ENCODE measurements at regions not wholly inside any gene's neighbourhood (a gene's known extent, or its start where the extent isn't known, plus 50 kb on each side); places are given as distances from the start of the nearest gene placed in this dataset.
"Not testable (repeated sequence)": the region's sequence is repeated elsewhere in the genome, so short reads cannot be mapped to it uniquely, and the experiment has no call there.

- not testable (repeated sequence) for H3K14ac ChIP-seq (ENCODE audit: low read length); H2AFZ ChIP-seq (ENCODE audit: low read length); H3K27ac ChIP-seq (replicated peaks; ENCODE audit: low read length); H3K27me3 ChIP-seq (ENCODE audit: control insufficient read depth in 3 of 3, insufficient read depth in 3 of 3, low read depth in 1 of 3, low read length in 3 of 3); H2AK5ac ChIP-seq (ENCODE audit: low read depth, low read length); H3K4me3 ChIP-seq (ENCODE audit: low read length in 2 of 2); H3K9ac ChIP-seq (ENCODE audit: low read depth, low read length, poor library complexity); H4K8ac ChIP-seq (ENCODE audit: low read depth, low read length); DNase-seq (ENCODE audit: low spot score); H4K91ac ChIP-seq (ENCODE audit: low read depth, low read length, poor library complexity); H2BK5ac ChIP-seq (ENCODE audit: low read length); H3K36me3 ChIP-seq (replicated peaks in 1 of 2; ENCODE audit: control insufficient read depth in 2 of 2, insufficient read depth in 2 of 2, low read length in 2 of 2); H3K4me1 ChIP-seq (ENCODE audit: control insufficient read depth in 2 of 2, insufficient read depth in 1 of 2, low read depth in 1 of 2, low read length in 2 of 2); H2BK120ac ChIP-seq (ENCODE audit: low read depth, low read length); H3K79me1 ChIP-seq (ENCODE audit: low read depth, low read length); H3K23ac ChIP-seq (ENCODE audit: low read depth, low read length, poor library complexity); H2BK12ac ChIP-seq (ENCODE audit: low read length); H2BK15ac ChIP-seq (ENCODE audit: low read length); H3K9me3 ChIP-seq (replicated peaks in 1 of 2; ENCODE audit: control insufficient read depth in 2 of 2, insufficient read depth in 1 of 2, low read depth in 1 of 2, low read length in 2 of 2); H3K4me2 ChIP-seq (ENCODE audit: insufficient read depth, low read length, poor library complexity, severe bottlenecking); H3K4ac ChIP-seq (ENCODE audit: low read length); H3K18ac ChIP-seq (ENCODE audit: low read length)
- no CpG with 5 or more reads among the region's 9 CpGs for WGBS, 2 donors (ENCODE audit: extremely low coverage in 2 of 2, insufficient read length in 2 of 2, insufficient replicate concordance in 1 of 2)
Measured at GRCh38 chr2:13531735-13532410, 815.1 kb downstream of the TRIB2 start.

DNA sequence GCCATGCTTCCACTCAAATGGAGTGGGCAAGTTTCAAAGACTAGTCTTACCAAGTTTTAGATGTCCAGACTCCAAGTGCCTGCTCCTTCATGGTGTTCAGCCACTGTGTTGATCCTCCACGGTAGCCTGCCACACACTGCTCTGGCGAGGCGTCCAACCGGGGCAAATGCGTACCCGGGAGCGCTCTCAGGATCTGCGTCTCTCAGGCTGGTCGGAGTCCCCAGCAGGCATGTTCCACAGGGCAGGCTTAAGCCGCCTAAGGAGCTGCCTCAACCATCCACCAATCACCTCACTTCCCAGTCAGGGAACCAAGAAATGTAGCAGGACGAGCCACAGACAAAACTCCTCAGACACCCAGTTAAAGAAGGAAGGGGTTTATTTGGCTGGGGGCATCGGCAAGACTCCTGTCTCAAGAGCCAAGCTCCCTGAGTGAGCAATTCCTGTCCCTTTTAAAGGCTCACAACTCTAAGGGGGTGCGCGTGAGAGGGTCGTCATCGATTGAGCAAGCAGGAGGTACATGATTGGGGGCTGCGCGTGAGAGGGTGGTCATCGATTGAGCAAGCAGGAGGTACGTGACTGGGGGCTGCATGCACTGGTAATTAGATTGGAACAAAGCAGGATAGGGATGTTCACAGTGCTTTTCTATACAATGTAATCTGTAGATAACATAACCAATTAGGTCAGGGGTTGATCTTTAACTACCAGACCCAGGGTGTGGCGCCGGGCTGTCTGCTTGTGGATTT, 816.2 kb downstream of the TRIB2 start:
- not testable (repeated sequence) for H3K4me1 ChIP-seq (ENCODE audit: control insufficient read depth in 2 of 2, insufficient read depth in 1 of 2, low read depth in 1 of 2, low read length in 2 of 2); H2BK12ac ChIP-seq (ENCODE audit: low read length); H3K4me3 ChIP-seq (ENCODE audit: low read length in 2 of 2); H3K9ac ChIP-seq (ENCODE audit: low read depth, low read length, poor library complexity); H2BK120ac ChIP-seq (ENCODE audit: low read depth, low read length); H3K27me3 ChIP-seq (ENCODE audit: control insufficient read depth in 3 of 3, insufficient read depth in 3 of 3, low read depth in 1 of 3, low read length in 3 of 3); H3K14ac ChIP-seq (ENCODE audit: low read length); H2BK5ac ChIP-seq (ENCODE audit: low read length); H3K9me3 ChIP-seq (replicated peaks in 1 of 2; ENCODE audit: control insufficient read depth in 2 of 2, insufficient read depth in 1 of 2, low read depth in 1 of 2, low read length in 2 of 2); H3K79me1 ChIP-seq (ENCODE audit: low read depth, low read length); H3K4ac ChIP-seq (ENCODE audit: low read length); DNase-seq (ENCODE audit: low spot score); H3K23ac ChIP-seq (ENCODE audit: low read depth, low read length, poor library complexity); H3K27ac ChIP-seq (replicated peaks; ENCODE audit: low read length); H3K18ac ChIP-seq (ENCODE audit: low read length); H3K36me3 ChIP-seq (replicated peaks in 1 of 2; ENCODE audit: control insufficient read depth in 2 of 2, insufficient read depth in 2 of 2, low read length in 2 of 2); H2AK5ac ChIP-seq (ENCODE audit: low read depth, low read length); H2AFZ ChIP-seq (ENCODE audit: low read length); H2BK15ac ChIP-seq (ENCODE audit: low read length); H4K8ac ChIP-seq (ENCODE audit: low read depth, low read length); H4K91ac ChIP-seq (ENCODE audit: low read depth, low read length, poor library complexity); H3K4me2 ChIP-seq (ENCODE audit: insufficient read depth, low read length, poor library complexity, severe bottlenecking)
- WGBS, 2 donors (ENCODE audit: extremely low coverage in 2 of 2, insufficient read length in 2 of 2, insufficient replicate concordance in 1 of 2): no CpG with 5 or more reads among the region's 22 CpGs

DNA sequence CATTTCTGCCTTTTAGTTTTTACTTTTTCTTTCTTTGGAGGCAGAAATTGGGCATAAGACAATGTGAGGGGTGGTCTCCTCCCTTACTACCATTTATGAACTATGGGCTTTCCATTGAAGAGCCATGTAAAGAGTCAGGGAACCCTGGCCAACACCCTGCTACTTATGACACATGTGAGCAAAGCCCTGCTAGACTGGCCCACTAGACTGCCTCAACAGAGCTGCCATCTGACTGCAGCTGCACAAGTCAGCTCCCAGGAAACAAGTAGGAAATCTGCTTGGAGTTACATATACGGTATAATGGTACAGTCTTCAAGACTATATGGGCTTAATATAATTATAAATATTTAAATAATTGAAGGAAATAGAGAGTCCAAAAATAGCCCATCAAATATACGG, 816.8 kb downstream of the TRIB2 start:
- DNase-seq (ENCODE audit: low spot score): no peak
- Histone ChIP-seq H3K27ac (replicated peaks; ENCODE audit: low read length) (no peak overlapping the region), H3K9me3 (replicated peaks in 1 of 2; ENCODE audit: control insufficient read depth in 2 of 2, insufficient read depth in 1 of 2, low read depth in 1 of 2, low read length in 2 of 2) (no peaks in the 10 kb centered on the region), H2BK120ac (ENCODE audit: low read depth, low read length) (no peak overlapping the region), H3K4me2 (ENCODE audit: insufficient read depth, low read length, poor library complexity, severe bottlenecking) (no peak overlapping the region), H3K9ac (ENCODE audit: low read depth, low read length, poor library complexity) (no peak overlapping the region), H4K91ac (ENCODE audit: low read depth, low read length, poor library complexity) (no peak overlapping the region), H3K79me1 (ENCODE audit: low read depth, low read length) (no peaks in the 10 kb centered on the region), H3K4me1 (ENCODE audit: control insufficient read depth in 2 of 2, insufficient read depth in 1 of 2, low read depth in 1 of 2, low read length in 2 of 2) (no peaks in the 10 kb centered on the region), H3K27me3 (ENCODE audit: control insufficient read depth in 3 of 3, insufficient read depth in 3 of 3, low read depth in 1 of 3, low read length in 3 of 3) (no peaks in the 10 kb centered on the region), H3K23ac (ENCODE audit: low read depth, low read length, poor library complexity) (no peak overlapping the region), H3K18ac (ENCODE audit: low read length) (no peak overlapping the region), H2AK5ac (ENCODE audit: low read depth, low read length) (no peak overlapping the region), H2BK12ac (ENCODE audit: low read length) (no peak overlapping the region), H2BK5ac (ENCODE audit: low read length) (no peak overlapping the region), H3K14ac (ENCODE audit: low read length) (no peak overlapping the region), H3K4ac (ENCODE audit: low read length) (no peak overlapping the region), H2BK15ac (ENCODE audit: low read length) (no peak overlapping the region), H3K4me3 (ENCODE audit: low read length in 2 of 2) (no peak overlapping the region), H3K36me3 (replicated peaks in 1 of 2; ENCODE audit: control insufficient read depth in 2 of 2, insufficient read depth in 2 of 2, low read length in 2 of 2) (no peaks in the 10 kb centered on the region), H4K8ac (ENCODE audit: low read depth, low read length) (no peak overlapping the region), H2AFZ (ENCODE audit: low read length) (no peak overlapping the region)
- WGBS, 2 donors (ENCODE audit: extremely low coverage in 2 of 2, insufficient read length in 2 of 2, insufficient replicate concordance in 1 of 2): no CpG with 5 or more reads among the region's 2 CpGs

GRCh38 chr2:13536941-13537340, 820.2 kb downstream of the TRIB2 start:
- no peak overlapping the region for H3K18ac ChIP-seq (ENCODE audit: low read length)
- no peak overlapping the region for H2BK12ac ChIP-seq (ENCODE audit: low read length)
- no peak overlapping the region for H3K14ac ChIP-seq (ENCODE audit: low read length)
- H2BK15ac ChIP-seq (ENCODE audit: low read length): no peak overlapping the region
- H3K27me3 ChIP-seq (ENCODE audit: control insufficient read depth in 3 of 3, insufficient read depth in 3 of 3, low read depth in 1 of 3, low read length in 3 of 3): no peaks in the 10 kb centered on the region
- no peak for DNase-seq (ENCODE audit: low spot score)
- no peak overlapping the region for H4K8ac ChIP-seq (ENCODE audit: low read depth, low read length)
- no peaks in the 10 kb centered on the region for H3K36me3 ChIP-seq (replicated peaks in 1 of 2; ENCODE audit: control insufficient read depth in 2 of 2, insufficient read depth in 2 of 2, low read length in 2 of 2)
- no peak overlapping the region for H2AK5ac ChIP-seq (ENCODE audit: low read depth, low read length)
- H3K4ac ChIP-seq (ENCODE audit: low read length): no peak overlapping the region
- H3K4me1 ChIP-seq (ENCODE audit: control insufficient read depth in 2 of 2, insufficient read depth in 1 of 2, low read depth in 1 of 2, low read length in 2 of 2): peaks cover 0 to 3% of the 10 kb centered on the region in 2 donors
- H2AFZ ChIP-seq (ENCODE audit: low read length): no peak overlapping the region
- WGBS, 2 donors (ENCODE audit: extremely low coverage in 2 of 2, insufficient read length in 2 of 2, insufficient replicate concordance in 1 of 2): no CpG with 5 or more reads among the region's 6 CpGs
- H3K9ac ChIP-seq (ENCODE audit: low read depth, low read length, poor library complexity): no peak overlapping the region
- no peak overlapping the region for H4K91ac ChIP-seq (ENCODE audit: low read depth, low read length, poor library complexity)
- no peak overlapping the region for H2BK120ac ChIP-seq (ENCODE audit: low read depth, low read length)
- no peak overlapping the region for H3K23ac ChIP-seq (ENCODE audit: low read depth, low read length, poor library complexity)
- H3K4me2 ChIP-seq (ENCODE audit: insufficient read depth, low read length, poor library complexity, severe bottlenecking): no peak overlapping the region
- H3K27ac ChIP-seq (replicated peaks; ENCODE audit: low read length): no peak overlapping the region
- no peaks in the 10 kb centered on the region for H3K9me3 ChIP-seq (replicated peaks in 1 of 2; ENCODE audit: control insufficient read depth in 2 of 2, insufficient read depth in 1 of 2, low read depth in 1 of 2, low read length in 2 of 2)
- H3K79me1 ChIP-seq (ENCODE audit: low read depth, low read length): no peaks in the 10 kb centered on the region
- H3K4me3 ChIP-seq (ENCODE audit: low read length in 2 of 2): no peak overlapping the region
- H2BK5ac ChIP-seq (ENCODE audit: low read length): no peak overlapping the region

All from neuronal stem cell (in vitro differentiated cells).